LHCN-M2 (cell line): ENCODE measurements at regions not wholly inside any gene's neighbourhood (a gene's known extent, or its start where the extent isn't known, plus 50 kb on each side); places are given as distances from the start of the nearest gene placed in this dataset.
"Not testable (repeated sequence)": the region's sequence is repeated elsewhere in the genome, so short reads cannot be mapped to it uniquely, and the experiment has no call there.

Experiments used
- DNase-seq: peaks from one replicate; pipeline ENCODE4 v3.0.0-alpha.2; 2012; ENCODE audit warnings: low read depth

DNA sequence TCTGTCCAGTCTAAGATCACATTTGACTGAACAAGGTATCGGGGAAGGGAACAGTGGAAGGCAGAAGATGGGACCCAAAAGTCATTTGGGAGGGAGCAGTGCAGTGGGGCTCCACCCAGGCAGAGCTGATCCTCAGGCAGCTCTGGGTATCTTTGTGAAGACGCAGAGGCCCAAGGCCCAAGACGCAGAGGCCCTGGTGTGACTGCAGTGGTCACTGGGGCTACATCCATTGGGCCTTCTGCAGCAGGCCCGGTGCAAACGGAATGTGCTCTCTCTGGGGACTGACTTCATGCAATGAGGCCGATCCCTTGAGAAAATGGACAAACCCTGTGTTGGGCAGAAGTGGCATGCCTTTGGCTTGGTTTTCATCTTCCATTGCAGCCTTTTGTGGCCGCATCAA is 463.4 kb upstream of the ZNF507 start:
- no peak for DNase-seq

DNA sequence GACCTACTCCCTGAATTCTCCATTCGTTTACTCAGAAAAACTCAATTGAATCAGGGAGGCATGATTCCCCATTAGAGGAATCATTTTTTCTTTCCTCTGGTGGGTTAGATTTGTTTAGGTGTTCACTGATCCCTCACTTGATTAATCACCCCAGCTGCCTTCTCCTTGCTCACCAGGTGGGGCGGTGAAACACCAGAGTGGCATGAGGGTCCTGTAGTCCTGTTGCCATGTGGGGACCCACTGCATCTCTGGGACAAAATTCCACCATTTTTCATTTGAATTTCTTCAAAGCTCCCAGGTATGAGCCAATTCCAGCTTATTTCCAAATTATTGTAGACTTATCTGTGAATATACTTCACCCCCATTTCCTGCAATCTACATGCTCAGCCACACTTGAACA is 462.7 kb upstream of the ZNF507 start:
- DNase-seq = no peak

DNA sequence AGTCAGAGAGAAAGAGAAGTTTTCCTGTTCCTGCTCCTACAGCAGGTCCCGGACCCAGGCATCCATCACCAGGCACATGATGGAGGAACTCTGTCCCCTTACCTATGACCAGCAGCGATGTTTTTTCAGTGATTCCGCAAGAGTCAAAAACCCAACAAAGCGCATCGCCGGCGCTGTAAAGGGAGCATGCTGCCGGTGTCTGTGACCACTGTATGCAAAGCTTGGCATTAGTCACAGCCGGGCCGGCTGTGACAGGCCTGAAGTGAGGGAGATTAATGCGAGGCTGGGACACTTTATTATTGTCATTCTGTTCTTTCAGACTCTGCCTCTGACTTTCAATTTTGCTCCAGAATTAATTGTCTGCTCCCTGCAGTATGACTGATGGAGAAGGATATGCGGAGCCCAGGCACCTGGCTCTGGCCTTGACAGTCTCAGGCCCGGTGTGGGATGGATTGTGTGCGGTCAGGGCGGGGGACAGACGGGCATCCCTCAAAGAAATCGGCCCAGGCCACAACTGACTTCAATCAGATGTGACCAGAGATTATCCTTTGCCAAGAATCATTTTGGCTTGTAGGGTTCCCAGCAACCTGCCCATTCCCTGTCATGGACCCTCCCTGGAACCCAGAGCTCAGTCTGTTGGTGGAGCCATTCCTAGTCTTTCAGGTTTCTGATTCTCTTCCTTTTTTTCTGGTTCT is 462.0 kb upstream of the ZNF507 start:
- no peak for DNase-seq

- no peak for DNase-seq
These were observed 460.0 kb upstream of the ZNF507 start for GRCh38 chr19:31885280-31885853.

DNA sequence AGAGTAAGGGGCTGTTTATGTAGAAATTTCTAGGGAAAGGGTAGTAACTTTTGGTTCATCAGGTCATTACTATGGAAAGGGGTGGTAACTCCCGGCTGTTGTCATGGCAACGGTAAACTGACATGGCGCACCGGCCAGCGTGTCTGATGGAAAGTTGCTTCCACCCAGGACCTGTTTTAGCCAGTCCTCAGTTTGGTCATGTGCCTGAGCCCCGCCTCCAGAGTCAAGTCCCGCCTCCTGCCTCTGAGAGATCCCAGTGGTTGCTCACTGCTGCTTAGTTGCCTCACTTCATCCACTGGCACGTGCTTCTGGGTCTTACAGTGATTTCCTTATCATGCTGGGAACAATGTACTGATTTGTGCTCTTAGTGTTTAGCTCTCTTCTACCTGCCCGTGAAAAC is 455.2 kb upstream of the ZNF507 start:
- no peak for DNase-seq

- no peak for DNase-seq
These were observed 453.4 kb upstream of the ZNF507 start for GRCh38 chr19:31892060-31892459.

GRCh38 chr19:31893491-31893890 is 451.9 kb upstream of the ZNF507 start:
- not testable (repeated sequence) for DNase-seq

GRCh38 chr19:31894451-31894850 is 451.0 kb upstream of the ZNF507 start:
- DNase-seq = no peak

- no peak for DNase-seq
These were observed 448.1 kb upstream of the ZNF507 start for GRCh38 chr19:31897292-31897691.

DNA sequence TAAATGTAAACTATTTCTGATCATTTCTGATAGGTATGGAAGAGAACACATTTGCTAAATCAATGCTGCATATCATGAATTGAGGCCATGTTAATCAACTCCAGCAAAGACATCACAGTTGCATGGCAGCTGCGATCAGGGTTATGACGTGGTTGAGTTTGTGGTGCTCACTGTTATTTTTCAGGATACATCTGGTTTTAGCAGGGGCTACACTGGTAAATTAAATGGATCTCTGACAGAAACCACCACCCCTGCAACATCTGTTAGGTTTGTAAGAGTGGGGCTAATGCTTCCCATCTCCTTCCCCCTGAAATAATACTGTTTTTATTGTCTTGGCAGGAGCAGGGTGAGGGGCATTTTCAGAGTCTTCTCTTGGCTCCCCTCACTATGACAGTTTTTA is 444.4 kb upstream of the ZNF507 start:
- DNase-seq = no peak

GRCh38 chr19:31902821-31903220 is 442.6 kb upstream of the ZNF507 start:
- no peak for DNase-seq

DNA sequence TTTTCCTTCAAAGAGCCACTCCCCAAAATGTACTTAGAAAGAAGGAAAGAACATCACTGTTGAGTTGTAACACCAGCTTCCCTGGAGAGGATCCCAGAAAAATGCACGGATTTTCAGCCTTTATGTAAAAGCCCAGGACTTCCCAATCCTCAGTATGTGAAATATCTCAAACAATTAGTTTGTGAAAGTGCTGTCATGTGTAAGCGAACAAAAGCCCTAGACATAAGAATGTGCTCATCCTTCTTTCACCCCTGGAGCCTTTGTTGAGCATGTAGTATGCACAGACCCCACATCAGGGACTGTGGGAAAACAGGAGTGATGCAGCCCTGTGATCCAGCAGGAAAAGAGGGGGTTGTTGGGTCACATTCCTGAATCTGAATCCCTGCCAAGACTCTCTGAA is 441.4 kb upstream of the ZNF507 start:
- DNase-seq = no peak

DNA sequence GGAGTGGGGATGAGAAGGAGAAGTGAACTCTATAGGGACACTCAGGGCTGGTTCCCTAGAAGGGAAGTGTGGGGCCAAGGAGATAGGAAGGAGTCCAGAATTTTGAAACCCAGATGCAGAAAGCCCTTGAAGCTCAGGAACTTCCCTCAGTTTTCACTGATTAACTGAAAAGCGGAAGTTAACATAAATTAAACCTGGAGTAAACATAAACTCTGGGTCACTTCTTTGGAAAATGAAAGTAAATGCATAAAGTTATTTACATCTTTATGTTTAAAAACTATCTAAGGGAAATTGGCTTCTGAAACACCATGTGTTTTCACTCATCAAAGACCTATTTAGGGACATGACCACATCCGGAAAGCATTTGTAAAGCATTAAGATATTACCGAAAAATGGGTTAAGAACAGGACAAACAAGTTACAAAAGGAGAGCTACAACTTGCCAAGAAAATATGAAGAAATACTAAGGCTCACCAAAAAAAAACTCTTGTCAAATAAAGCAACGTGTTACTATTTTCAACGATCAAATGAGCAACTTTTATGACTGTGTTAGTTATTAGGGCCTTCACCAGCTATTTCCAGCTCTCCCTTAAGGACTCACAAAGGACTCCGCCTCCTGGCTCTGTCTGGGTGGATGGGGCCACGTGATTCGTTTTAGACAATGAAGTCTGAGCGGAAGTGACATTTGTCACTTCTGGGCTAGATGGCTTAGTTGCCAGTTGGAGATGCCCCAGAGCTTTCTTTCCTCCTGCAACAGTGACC is 439.1 kb upstream of the ZNF507 start:
- no peak for DNase-seq

GRCh38 chr19:31907661-31908060 is 437.7 kb upstream of the ZNF507 start:
- no peak for DNase-seq

DNA sequence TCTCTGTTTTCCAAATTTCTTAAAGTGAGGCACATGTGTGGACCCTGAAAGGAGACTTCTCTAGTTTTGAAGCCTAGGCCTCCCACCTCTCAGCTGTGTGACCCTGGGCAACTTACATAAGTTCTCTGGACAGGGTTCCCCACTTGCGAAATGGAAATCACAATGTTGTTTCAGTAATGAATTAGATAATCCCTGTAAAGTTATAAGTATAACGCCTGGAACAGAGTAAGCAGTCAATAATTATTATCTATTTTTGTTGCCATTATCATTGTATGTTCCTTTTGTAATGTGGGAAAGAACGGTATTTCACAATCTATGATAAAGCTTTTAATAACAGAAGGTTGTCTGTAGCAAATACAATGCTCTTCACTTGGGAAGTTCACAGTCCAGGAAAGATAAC is 437.3 kb upstream of the ZNF507 start:
- no peak for DNase-seq

DNA sequence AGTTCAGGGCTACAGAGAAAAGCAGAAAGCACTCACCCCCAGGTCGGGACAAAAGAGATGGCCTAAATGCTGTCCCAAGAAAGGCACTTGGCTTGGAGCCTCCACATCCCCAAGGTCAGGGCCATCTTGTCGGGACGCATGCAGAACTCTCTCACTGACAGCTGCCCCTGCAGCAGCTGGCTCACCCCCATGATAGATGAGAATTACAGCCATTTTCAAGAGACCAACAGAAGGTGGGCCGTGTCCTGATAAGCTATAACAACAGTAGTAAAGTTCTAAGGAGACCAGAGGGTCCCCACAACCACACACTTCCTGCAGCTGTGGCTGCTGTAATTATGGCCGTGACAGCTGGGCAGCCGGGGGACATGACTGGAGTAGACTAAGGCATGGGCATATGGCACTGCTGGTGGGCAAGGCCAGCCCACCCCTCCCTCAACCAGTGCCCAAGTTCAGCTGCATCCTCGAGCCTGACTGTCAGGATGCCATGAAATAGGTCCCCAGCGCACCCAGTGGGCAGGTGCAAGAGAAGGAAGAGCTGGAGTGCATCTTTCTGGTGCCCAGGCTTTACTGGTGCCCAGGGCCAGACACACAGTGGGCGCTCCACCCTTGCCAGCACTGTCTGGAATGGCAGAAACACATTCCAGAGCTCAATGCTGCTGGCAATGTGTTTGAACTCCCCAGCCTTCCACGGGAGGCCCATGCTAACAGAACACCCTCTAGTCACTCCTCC is 436.7 kb upstream of the ZNF507 start:
- DNase-seq = no peak

GRCh38 chr19:31910224-31910623 is 435.2 kb upstream of the ZNF507 start:
- no peak for DNase-seq

DNA sequence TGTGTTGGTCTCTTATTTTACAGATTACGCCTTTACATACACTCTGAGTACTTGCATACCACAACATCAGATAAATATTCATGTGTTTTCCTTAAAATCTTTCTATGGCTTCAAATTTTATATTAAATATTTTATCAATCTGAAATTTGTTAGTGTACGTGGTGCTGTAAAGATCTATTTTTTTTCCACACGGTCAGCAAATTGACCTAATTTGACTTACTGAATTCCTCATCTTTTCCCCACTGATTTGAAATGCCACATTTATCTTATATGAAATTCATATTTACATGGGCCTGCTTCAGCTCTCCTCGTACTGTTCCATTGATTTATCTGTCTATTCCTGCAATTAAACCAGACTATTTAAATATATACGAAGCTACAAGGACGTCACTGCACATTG is 433.8 kb upstream of the ZNF507 start:
- DNase-seq = no peak

GRCh38 chr19:31913103-31913661 is 432.2 kb upstream of the ZNF507 start:
- no peak for DNase-seq

DNA sequence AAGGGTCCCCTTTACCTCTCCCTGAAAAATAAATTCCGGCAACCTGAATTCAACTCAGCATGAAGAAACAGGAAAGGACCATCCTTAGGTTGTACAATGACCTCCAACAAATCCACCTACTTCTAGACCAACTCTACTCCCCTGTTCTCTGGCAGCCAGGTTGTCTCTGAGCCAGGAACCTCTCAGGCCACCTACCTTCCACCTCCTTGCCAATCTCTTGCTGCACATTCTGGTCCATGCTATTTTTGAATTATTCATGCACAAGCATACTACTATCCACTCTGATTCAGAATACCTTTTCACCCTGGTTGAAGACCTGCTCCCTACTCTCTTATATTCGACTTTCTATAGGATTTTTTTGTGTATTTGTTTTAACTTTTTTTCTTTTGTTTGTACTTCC is 415.0 kb upstream of the ZNF507 start:
- DNase-seq = no peak

- DNase-seq = no peak
These were observed 407.4 kb upstream of the ZNF507 start for GRCh38 chr19:31937983-31938382.

DNA sequence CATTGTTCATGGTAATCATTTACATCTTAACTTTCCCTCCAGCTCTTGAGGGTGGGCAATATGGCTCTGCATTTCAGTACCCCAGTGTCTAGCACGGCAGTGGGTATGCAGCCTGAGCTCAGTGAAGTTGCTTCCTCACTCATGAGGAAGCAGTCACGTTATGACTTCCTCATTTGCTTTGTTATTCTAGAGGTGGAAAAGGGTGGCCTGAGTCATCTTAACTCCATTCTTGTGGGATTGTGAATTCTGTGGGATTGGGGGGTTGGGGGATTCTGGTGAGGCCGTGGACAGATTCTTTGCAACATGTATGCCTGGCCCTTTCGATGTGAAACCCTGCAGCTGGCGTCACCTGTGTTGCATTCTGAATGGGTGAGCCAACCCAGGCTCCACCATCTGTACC is 406.7 kb upstream of the ZNF507 start:
- DNase-seq = no peak
